WTC11 (cell line): ENCODE measurements at regions not wholly inside any gene's neighbourhood (a gene's known extent, or its start where the extent isn't known, plus 50 kb on each side); places are given as distances from the start of the nearest gene placed in this dataset.
"Not testable (repeated sequence)": the region's sequence is repeated elsewhere in the genome, so short reads cannot be mapped to it uniquely, and the experiment has no call there.

Experiments used
- ATF3 ChIP-seq: sonication (generic); formaldehyde crosslinking; conservative IDR thresholded peaks from 2 replicates; pipeline ENCODE4 v1.8.1; 2022; ENCODE audit warnings: mild to moderate bottlenecking, missing genetic modification reagents
- CREB1 ChIP-seq: sonication (generic); formaldehyde crosslinking; IDR thresholded peaks from 2 replicates; pipeline ENCODE4 v1.8.0; 2023; ENCODE audit warnings: mild to moderate bottlenecking, missing genetic modification reagents
- CTCF ChIP-seq: fragments of 200-600 bp; IDR thresholded peaks from 2 replicates; pipeline ENCODE4 v1.8.0; 2022; ENCODE audit warnings: antibody characterized with exemption
- E2F5 ChIP-seq: sonication (generic); formaldehyde crosslinking; IDR thresholded peaks from 2 replicates; pipeline ENCODE4 v1.8.1; 2022; ENCODE audit warnings: mild to moderate bottlenecking, moderate library complexity, missing genetic modification reagents
- GRHL2 ChIP-seq: fragments of 250-450 bp; sonication (Bioruptor Pico); IDR thresholded peaks from 2 replicates; pipeline ENCODE4 v1.8.0; 2022; ENCODE audit warnings: mild to moderate bottlenecking, moderate library complexity; ENCODE audit not compliant: insufficient replicate concordance, severe bottlenecking
- NR2C2 ChIP-seq: sonication (generic); formaldehyde crosslinking; IDR thresholded peaks from 2 replicates; pipeline ENCODE4 v1.8.0; 2022; ENCODE audit warnings: mild to moderate bottlenecking, missing genetic modification reagents

GRCh38 chrX:127221821-127222220, 402.3 kb downstream of the PRR32 start:
- TF ChIP-seq GRHL2 (CRISPR knock-in tag); CTCF; NR2C2 (CRISPR knock-in tag); ATF3 (CRISPR knock-in tag); E2F5 (CRISPR knock-in tag); CREB1 (CRISPR knock-in tag): not testable (repeated sequence)
